ENCODE measurements at regions not wholly inside any gene's neighbourhood (a gene's known extent, or its start where the extent isn't known, plus 50 kb on each side); places are given as distances from the start of the nearest gene placed in this dataset.
"Not testable (repeated sequence)": the region's sequence is repeated elsewhere in the genome, so short reads cannot be mapped to it uniquely, and the experiment has no call there.

DNA sequence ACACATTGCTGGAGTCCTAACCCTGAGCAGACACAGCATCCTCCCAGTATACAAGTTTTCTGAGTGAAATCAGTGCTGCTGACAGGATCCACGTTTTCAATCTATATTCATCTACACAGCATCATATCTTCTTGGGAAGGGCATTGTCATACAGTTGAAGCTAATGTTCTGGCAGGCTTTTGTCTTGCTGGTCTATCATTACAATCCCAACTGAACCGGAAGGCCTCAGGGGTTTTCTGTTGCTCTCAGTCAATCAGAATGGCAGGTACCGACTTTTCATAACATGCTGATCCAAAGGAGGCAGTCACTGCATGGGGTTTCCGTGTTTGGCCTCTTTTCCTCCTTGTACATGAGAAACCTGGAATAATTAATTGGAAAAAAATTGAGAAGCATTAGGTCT, 2118.8 kb upstream of the WWC1 start:
- no peak for DNase-seq

DNA sequence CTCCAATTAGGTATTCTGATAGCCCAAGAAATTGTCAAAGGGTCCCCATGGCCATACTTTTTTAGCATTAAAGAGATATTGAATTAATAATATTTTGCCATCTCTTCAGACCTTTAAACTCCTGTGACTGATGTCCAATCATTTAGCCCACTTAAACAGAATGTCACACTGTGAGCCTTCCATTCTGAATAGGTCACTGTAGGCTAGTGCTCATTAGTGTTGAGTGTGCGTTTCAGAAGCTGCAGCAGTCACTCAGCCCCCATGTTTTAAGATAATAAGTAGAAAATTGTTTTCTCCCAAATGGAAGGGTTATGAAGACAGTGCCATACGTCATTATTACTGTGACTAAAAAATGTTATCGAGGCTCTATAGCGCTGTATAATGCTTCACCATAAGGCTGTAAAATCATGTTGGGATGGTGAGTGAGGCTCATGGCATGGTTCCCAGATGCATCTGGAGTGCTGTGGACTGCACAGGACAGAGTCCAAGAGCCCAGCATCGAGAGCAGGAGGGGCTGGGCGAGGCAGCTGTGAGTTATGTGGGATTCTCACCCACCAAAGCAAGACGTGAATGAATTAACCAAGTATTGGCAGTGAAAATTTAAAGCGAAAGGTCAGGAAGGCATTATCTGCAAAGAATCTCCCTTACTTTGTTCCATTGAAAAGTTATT, 2112.9 kb upstream of the WWC1 start:
- DNase-seq: no peak

DNA sequence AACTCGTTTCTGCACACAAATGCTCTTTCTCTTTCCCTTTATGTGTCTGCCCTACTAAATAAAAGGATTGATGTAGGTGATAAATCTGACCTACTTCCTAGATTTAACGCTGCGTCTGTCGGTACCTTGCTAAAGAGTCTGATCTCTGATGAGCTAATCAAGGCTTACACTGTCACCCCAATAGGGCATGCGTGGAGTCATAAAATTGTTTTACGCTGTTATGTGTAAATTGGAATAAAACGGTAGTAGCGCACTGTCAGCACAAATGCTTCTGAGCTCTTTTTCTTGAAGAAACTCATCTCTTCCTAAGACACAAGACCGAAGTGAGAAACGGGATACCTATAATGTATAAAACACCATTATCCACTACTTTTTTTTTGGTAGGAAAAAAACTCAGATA, 2106.3 kb upstream of the WWC1 start:
- no peak for DNase-seq

DNA sequence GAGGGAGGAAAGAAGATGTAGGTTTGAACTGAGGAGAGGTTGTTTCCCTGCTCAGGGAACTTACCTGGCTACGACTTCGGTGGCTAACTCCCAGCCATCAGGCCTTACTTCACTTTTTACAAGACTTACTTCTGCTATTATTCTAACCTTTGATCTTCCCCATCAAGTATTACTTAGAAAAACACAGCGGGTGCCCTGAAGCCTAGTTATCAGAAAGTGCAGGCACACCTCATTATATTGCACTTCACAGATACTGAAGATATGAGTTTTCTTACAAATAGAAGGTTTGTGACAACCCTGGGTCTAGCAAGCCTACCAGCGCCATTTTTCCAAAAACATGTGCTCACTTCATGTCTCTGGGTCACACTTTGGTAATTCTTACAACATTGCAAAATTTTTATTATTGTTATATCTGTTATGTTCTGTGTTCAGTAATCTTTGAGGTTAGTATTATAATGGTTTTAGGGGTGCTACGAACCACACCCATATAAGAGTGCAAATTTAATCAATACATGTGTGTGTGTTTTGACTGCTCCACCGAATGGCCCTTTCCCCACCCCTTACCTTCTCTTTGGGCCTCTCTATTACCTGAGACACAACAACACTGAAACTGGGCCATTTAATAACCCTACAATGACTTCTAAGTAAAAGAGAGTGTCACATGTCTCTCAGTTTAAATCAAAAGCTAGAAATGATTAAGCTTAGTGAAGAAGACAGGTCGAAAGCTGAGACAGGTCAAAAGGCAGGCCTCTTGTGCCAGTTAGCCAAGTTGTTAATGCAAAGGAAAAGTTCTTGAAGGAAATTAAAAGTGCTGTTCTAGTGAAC, 2102.7 kb upstream of the WWC1 start:
- DNase-seq: no peak

- no peak for DNase-seq
Observed at GRCh38 chr5:166192696-166193095, 2098.7 kb upstream of the WWC1 start.

DNA sequence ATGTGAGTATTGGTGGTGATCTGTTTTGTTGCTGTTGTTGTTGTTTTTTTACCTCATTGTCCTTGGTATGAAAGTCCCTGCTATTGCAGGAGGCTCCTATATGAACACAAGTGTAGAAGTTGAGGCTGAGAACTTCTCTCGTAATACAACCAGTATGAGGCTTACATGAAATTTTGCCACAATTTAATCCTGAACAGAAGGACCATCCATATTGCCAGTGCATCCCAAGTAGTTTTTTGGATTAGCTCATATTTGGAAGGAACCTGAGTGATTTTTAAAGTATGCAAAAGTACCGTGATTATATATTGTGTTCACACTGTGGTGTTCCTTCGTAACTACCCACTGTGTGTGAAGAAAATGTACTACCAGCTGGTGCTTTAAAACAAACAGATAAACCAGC, 2095.5 kb upstream of the WWC1 start:
- no peak for DNase-seq

- no peak for DNase-seq
Observed at GRCh38 chr5:166200532-166200931, 2090.9 kb upstream of the WWC1 start.

DNA sequence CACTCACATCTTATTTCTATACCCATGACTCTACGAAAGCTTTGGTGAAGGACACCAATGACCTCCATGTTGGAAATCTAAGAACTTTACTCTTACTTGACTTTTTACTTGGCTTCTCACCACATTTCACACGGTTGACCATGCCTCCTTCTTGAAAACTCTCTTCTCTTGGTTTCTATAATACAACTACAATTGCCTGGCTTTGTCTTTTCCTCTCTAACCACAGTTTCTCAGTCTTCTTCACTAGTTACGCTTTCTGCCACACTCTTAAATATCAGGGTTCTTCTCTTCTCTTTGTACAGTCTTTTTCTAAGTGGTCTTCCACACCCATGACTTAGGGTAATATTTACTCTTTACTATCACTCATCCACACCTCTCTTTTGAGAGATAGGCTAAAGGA, 2079.8 kb upstream of the WWC1 start:
- DNase-seq: no peak

- DNase-seq: no peak
Observed at GRCh38 chr5:166236327-166236726, 2055.1 kb upstream of the WWC1 start.

- no peak for DNase-seq
Observed at GRCh38 chr5:166240705-166241104, 2050.7 kb upstream of the WWC1 start.

- DNase-seq: no peak
Observed at GRCh38 chr5:166245556-166245955, 2045.9 kb upstream of the WWC1 start.

- no peak for DNase-seq
Observed at GRCh38 chr5:166251786-166252185, 2039.7 kb upstream of the WWC1 start.

DNA sequence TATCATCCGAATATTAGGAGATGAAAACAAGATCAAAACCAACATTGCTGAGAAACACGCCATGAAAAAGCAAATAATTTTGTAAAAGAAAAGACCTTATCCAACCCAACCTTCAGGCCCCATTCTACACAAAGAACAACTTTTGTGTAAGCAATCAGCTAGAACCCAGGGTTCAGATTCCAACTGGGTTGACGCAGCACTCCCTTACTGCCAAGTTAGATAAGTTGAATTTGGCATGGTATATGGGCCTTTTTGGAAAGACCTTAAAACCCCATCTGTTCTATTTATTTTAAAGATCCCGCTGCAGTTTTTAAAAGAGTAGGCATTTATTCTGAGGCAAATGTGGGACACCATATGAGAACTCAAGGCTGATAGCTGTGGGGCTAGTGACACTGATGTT, 2033.8 kb upstream of the WWC1 start:
- no peak for DNase-seq

- no peak for DNase-seq
Observed at GRCh38 chr5:166262395-166262794, 2029.0 kb upstream of the WWC1 start.

DNA sequence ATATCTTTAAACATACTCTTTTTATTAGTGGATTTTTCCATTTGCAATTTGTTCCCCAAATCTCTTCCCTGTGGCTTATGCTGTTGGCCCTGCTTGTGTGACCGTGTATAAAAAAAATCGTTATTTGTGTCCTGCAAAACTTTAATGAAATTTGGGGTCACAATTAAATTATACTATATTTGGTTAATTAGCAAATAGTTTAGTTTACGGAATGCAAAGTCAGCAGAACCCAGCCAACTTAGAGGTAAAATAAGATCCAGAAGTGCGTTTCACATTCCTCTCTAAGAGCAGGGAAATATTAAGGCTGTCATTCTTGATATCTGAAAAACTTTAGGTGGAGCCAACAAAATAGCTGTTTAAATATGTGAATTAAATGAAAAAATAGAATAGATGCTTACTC, 2023.5 kb upstream of the WWC1 start:
- no peak for DNase-seq

- DNase-seq: no peak
Observed at GRCh38 chr5:166270712-166271111, 2020.7 kb upstream of the WWC1 start.

DNA sequence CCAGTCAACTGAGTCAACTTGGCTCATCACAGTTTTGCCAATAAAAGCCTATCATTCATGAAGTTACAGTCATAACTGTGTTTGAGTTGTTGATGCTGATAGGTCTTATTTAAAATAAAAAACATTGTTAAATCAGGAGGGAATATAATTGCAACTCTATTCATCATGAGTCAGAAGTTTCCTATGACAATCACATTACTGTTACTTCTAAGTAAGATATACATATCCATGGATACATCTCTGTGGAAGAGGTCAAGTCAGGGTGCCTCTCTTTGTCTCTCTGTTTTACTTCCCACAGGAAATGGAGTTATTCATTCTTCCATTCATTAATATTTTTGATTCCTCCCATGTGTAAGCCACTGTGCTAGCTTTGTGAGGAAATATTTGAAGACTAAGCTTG, 2015.4 kb upstream of the WWC1 start:
- DNase-seq: no peak

DNA sequence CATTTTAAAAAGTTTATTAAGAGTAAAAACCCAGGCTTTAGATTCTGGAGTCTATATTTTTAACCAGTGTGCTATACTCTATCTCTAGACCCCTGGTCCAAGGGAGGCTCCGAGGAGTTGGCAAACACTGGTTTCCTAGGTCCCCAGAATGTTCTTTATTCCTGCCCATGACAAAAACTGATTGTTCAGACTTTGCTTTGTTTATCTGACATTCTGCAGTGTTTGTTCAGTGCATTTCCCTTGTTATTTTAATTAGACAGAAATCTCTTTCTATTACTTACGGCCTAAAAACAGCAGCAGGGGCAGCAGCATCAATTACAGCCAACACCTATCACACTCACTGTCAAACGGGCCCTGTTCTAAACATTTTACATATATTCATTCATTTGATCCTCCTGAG, 2011.6 kb upstream of the WWC1 start:
- no peak for DNase-seq

DNA sequence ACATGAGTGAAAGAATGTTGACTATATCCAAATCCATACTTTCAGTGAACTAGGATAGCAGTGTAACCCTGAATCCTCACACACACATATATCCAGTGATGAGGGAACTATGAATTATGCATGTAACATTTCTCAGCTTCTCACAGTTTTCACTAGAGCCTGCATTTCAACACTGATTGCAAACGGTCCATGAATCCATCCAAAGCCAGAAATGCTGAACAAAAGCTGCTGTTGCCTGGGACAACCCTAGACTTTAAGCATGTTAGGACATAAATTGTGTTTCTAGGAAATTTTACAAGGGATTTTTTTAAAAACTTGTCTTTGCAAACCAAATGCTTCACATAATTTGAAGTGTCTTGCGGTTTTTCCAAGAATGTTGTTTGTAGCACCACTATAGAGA, 2010.0 kb upstream of the WWC1 start:
- DNase-seq: no peak

GRCh38 chr5:166282939-166283338, 2008.5 kb upstream of the WWC1 start:
- DNase-seq: no peak

GRCh38 chr5:166285361-166285760, 2006.1 kb upstream of the WWC1 start:
- no peak for DNase-seq

GRCh38 chr5:166286832-166287231, 2004.6 kb upstream of the WWC1 start:
- DNase-seq: no peak

GRCh38 chr5:166287866-166288265, 2003.6 kb upstream of the WWC1 start:
- DNase-seq: no peak

GRCh38 chr5:166291800-166292199, 1999.6 kb upstream of the WWC1 start:
- DNase-seq: not testable (repeated sequence)

DNA sequence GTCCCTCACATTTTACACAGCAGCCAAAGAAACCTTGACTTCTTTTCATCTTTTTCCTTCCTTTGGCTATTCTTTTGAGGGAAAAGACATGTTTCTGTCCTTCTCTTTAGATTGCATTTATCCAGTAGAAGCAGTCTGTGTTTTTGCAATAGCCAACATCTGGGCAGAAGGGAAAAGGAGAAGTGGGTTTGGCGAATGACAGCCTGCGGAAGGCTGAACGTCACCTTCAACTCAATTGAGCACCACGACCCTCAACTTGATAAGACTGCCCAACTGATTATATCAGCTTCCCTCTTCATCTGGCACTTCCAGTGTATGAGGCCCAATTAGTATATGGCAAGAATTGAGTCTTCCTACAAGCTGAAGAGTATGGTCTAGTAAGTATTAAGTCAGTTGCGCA, 1997.6 kb upstream of the WWC1 start:
- no peak for DNase-seq

Measured in inflammatory macrophage treated with lipopolysaccharide for 4 hours (primary cell).